PFSK-1 (cell line): ENCODE measurements at regions not wholly inside any gene's neighbourhood (a gene's known extent, or its start where the extent isn't known, plus 50 kb on each side); places are given as distances from the start of the nearest gene placed in this dataset.

Experiments
- POLR2AphosphoS5 ChIP-seq: IDR thresholded peaks from 2 replicates; pipeline ENCODE4 v1.6.1; 2012; ENCODE audit warnings: low read depth, mild to moderate bottlenecking, control low read depth, low read length, moderate library complexity
- TAF1 ChIP-seq: IDR thresholded peaks from 2 replicates; pipeline ENCODE4 v1.6.1; 2012; ENCODE audit warnings: low read length, control low read depth, borderline replicate concordance; ENCODE audit not compliant: insufficient read depth

DNA sequence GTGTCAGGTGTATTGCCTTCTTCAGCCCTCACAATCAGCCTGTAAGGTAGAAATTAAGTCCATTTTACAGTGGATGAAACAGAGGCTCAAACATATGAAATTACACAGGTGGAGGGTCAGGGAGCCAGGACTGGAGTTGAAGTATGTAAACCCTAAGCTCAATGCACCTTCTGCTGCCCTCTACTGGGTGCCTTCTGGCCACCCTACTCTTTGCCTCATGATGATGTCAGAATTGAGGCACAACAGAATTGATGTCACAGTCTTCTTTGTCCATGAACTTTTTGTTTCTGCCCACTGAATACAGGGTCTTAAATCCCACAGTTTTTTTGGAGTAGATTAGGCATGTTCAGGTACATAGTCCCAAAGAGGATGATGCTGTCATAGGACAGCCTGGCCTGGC lies 400.8 kb upstream of the CHD6 start:
- TF ChIP-seq TAF1 (no peak), POLR2AphosphoS5 (no peak)
